Common myeloid progenitor, CD34-positive (primary cell): ENCODE measurements at regions not wholly inside any gene's neighbourhood (a gene's known extent, or its start where the extent isn't known, plus 50 kb on each side); places are given as distances from the start of the nearest gene placed in this dataset.

Experiments used
- CTCF ChIA-PET: fragments of 350-600 bp; sonication (Branson Sonifier 250); formaldehyde crosslinking; loops from one replicate; lab custom pipeline; 2021; ENCODE audit warnings: antibody characterized with exemption; lab: Charles Lee
- POLR2A ChIA-PET: fragments of 350-600 bp; sonication (Branson Sonifier 250); formaldehyde crosslinking; loops from one replicate; lab custom pipeline; 2021; ENCODE audit warnings: antibody characterized with exemption; lab: Charles Lee
- DNase-seq, 3 donors: peaks; one replicate each; pipeline versions ENCODE4 v3.0.0 to v3.0.0-alpha.2; 2013
- H3K27ac ChIP-seq, 2 experiments: 1 replicate in 1 of 2; 2 replicates in 1 of 2; pipeline ENCODE4 v1.7.0; 2013; ENCODE audit warnings: inconsistent platforms in 2 of 2, low read length in 2 of 2, mild to moderate bottlenecking in 2 of 2, low read depth in 1 of 2, moderate library complexity in 1 of 2; ENCODE audit not compliant: severe bottlenecking in 2 of 2, insufficient read depth in 1 of 2, poor library complexity in 1 of 2
- H3K27me3 ChIP-seq, 5 experiments: replicated peaks in 2 of 5; 1 replicate in 3 of 5; 2 replicates in 2 of 5; pipeline versions ENCODE4 v1.6.1 to v1.7.0; 2013; ENCODE audit warnings: low read length in 4 of 5, mild to moderate bottlenecking in 2 of 5, moderate library complexity in 2 of 5, inconsistent platforms in 1 of 5; ENCODE audit not compliant: insufficient read depth in 5 of 5, control insufficient read depth in 4 of 5
- H3K36me3 ChIP-seq, 4 experiments: 1 replicate in 2 of 4; 2 replicates in 2 of 4; pipeline versions ENCODE4 v1.6.1 to v1.7.0; 2013; ENCODE audit warnings: low read length in 3 of 4, control low read depth in 1 of 4, mild to moderate bottlenecking in 1 of 4; ENCODE audit not compliant: control insufficient read depth in 4 of 4, insufficient read depth in 4 of 4
- H3K4me1 ChIP-seq, 4 experiments: 1 replicate in 3 of 4; 2 replicates in 1 of 4; pipeline versions ENCODE4 v1.6.1 to v1.7.1; 2013; ENCODE audit warnings: low read length in 3 of 4, mild to moderate bottlenecking in 3 of 4, control low read depth in 1 of 4, inconsistent platforms in 1 of 4, moderate library complexity in 1 of 4; ENCODE audit not compliant: control insufficient read depth in 4 of 4, insufficient read depth in 4 of 4; ENCODE audit errors: control extremely low read depth in 1 of 4
- H3K4me3 ChIP-seq, 7 experiments: 1 replicate in 4 of 7; 2 replicates in 3 of 7; pipeline versions ENCODE4 v1.5.1 to v1.7.0; 2013; ENCODE audit warnings: mild to moderate bottlenecking in 7 of 7, low read length in 6 of 7, moderate library complexity in 6 of 7, inconsistent platforms in 2 of 7, low read depth in 2 of 7, control low read depth in 1 of 7; ENCODE audit not compliant: insufficient read depth in 4 of 7, control insufficient read depth in 1 of 7; ENCODE audit errors: extremely low read depth in 1 of 7
- H3K9me3 ChIP-seq, 5 experiments: 1 replicate in 4 of 5; 2 replicates in 1 of 5; pipeline versions ENCODE4 v1.6.1 to v1.7.1; 2013; ENCODE audit warnings: low read length in 4 of 5, mild to moderate bottlenecking in 2 of 5, inconsistent platforms in 1 of 5, low read depth in 1 of 5, moderate library complexity in 1 of 5; ENCODE audit not compliant: control insufficient read depth in 4 of 5, insufficient read depth in 2 of 5; ENCODE audit errors: control extremely low read depth in 1 of 5
- WGBS: methylation state at CpG from one replicate; pipeline ENCODE4 v1.1.5; 2013; ENCODE audit not compliant: insufficient coverage; 5-methylcytosine and 5-hydroxymethylcytosine counted together

- CTCF ChIA-PET = interaction anchor here (0.9 kb wide), 1 partner anchor 9 kb away, joined by 3 read pairs; no protein-coding TSS in a partner anchor
- no peaks in the 10 kb centered on the region for H3K27me3 ChIP-seq
- no peak for DNase-seq
- no peak overlapping the region for H3K4me3 ChIP-seq
- no peaks in the 10 kb centered on the region for H3K9me3 ChIP-seq
- H3K36me3 ChIP-seq = no peaks in the 10 kb centered on the region
- H3K4me1 ChIP-seq = no peaks in the 10 kb centered on the region
- POLR2A ChIA-PET = no interaction called here
- 100% methylated on average over 1 of the region's 4 CpGs for WGBS
- H3K27ac ChIP-seq = no peak overlapping the region
Measured at GRCh38 chr4:181737744-181738143, 505.5 kb upstream of the TENM3 start.

- Histone ChIP-seq H3K9me3 (peaks cover 0 to 2% (median 0%) of the 10 kb centered on the region in 5 experiments), H3K4me3 (no peak overlapping the region), H3K27ac (no peak overlapping the region), H3K36me3 (no peaks in the 10 kb centered on the region), H3K4me1 (no peaks in the 10 kb centered on the region), H3K27me3 (no peaks in the 10 kb centered on the region)
- 92% methylated on average over 4 of the region's 6 CpGs for WGBS
- ChIA-PET POLR2A (no interaction called here), CTCF (interaction anchor here (0.6 kb wide), 1 partner anchor 462 kb away, joined by 3 read pairs; no protein-coding TSS in a partner anchor)
- no peak for DNase-seq
Measured at GRCh38 chr4:181739031-181739430, 504.2 kb upstream of the TENM3 start.

GRCh38 chr4:181741513-181741912, 501.7 kb upstream of the TENM3 start:
- no peak overlapping the region for H3K4me3 ChIP-seq
- no peaks in the 10 kb centered on the region for H3K27me3 ChIP-seq
- no peak overlapping the region for H3K27ac ChIP-seq
- no peaks in the 10 kb centered on the region for H3K4me1 ChIP-seq
- ChIA-PET CTCF (no interaction called here), POLR2A (no interaction called here)
- no peak for DNase-seq
- no peaks in the 10 kb centered on the region for H3K36me3 ChIP-seq
- WGBS = 100% methylated on average over 3 of the region's 6 CpGs
- peaks cover 0 to 3% (median 0%) of the 10 kb centered on the region in 5 experiments for H3K9me3 ChIP-seq

- ChIA-PET CTCF (interaction anchor here (1.1 kb wide), 1 partner anchor 8 kb away, joined by 3 read pairs; no protein-coding TSS in a partner anchor), POLR2A (no interaction called here)
Measured at GRCh38 chr4:181745933-181746625, 497.1 kb upstream of the TENM3 start.

GRCh38 chr4:181748581-181748980, 494.6 kb upstream of the TENM3 start:
- H3K9me3 ChIP-seq = peaks cover 0 to 3% (median 0%) of the 10 kb centered on the region in 5 experiments
- no peak overlapping the region for H3K4me3 ChIP-seq
- no peaks in the 10 kb centered on the region for H3K36me3 ChIP-seq
- peaks cover 0 to 2% (median 0%) of the 10 kb centered on the region in 4 experiments for H3K4me1 ChIP-seq
- H3K27ac ChIP-seq = no peak overlapping the region
- no CpG with 5 or more reads among the region's 4 CpGs for WGBS
- ChIA-PET CTCF (no interaction called here), POLR2A (no interaction called here)
- no peak for DNase-seq
- no peaks in the 10 kb centered on the region for H3K27me3 ChIP-seq

More at GRCh38 chr4:181745933-181746625, 497.1 kb upstream of the TENM3 start:
- H3K4me3 ChIP-seq = no peak overlapping the region
- DNase-seq = no peak
- no peaks in the 10 kb centered on the region for H3K27me3 ChIP-seq
- H3K36me3 ChIP-seq = no peaks in the 10 kb centered on the region
- H3K9me3 ChIP-seq = peaks cover 0 to 3% (median 0%) of the 10 kb centered on the region in 5 experiments
- 83% methylated on average over 1 of the region's 1 CpG for WGBS
- peaks cover 0 to 2% (median 0%) of the 10 kb centered on the region in 4 experiments for H3K4me1 ChIP-seq
- H3K27ac ChIP-seq = no peak overlapping the region

GRCh38 chr4:181752516-181752915, 490.7 kb upstream of the TENM3 start:
- no peak for DNase-seq
- H3K27ac ChIP-seq = no peak overlapping the region
- H3K9me3 ChIP-seq = no peaks in the 10 kb centered on the region
- ChIA-PET CTCF (no interaction called here), POLR2A (no interaction called here)
- H3K36me3 ChIP-seq = no peaks in the 10 kb centered on the region
- no peaks in the 10 kb centered on the region for H3K27me3 ChIP-seq
- WGBS = 67% methylated on average over 1 of the region's 6 CpGs
- no peak overlapping the region for H3K4me3 ChIP-seq
- peaks cover 0 to 2% (median 0%) of the 10 kb centered on the region in 4 experiments for H3K4me1 ChIP-seq

- POLR2A ChIA-PET = no interaction called here
- H3K27ac ChIP-seq = no peak overlapping the region
- H3K4me3 ChIP-seq = no peak overlapping the region
- WGBS = 88% methylated on average over 3 of the region's 4 CpGs
- H3K9me3 ChIP-seq = no peaks in the 10 kb centered on the region
- CTCF ChIA-PET = no interaction called here
- DNase-seq = no peak
- no peaks in the 10 kb centered on the region for H3K27me3 ChIP-seq
- peaks cover 0 to 2% (median 0%) of the 10 kb centered on the region in 4 experiments for H3K4me1 ChIP-seq
- H3K36me3 ChIP-seq = no peaks in the 10 kb centered on the region
Measured at GRCh38 chr4:181753207-181753606, 490.0 kb upstream of the TENM3 start.
